GF-D8 (cell line): ENCODE measurements at regions not wholly inside any gene's neighbourhood (a gene's known extent, or its start where the extent isn't known, plus 50 kb on each side); places are given as distances from the start of the nearest gene placed in this dataset.
"Not testable (repeated sequence)": the region's sequence is repeated elsewhere in the genome, so short reads cannot be mapped to it uniquely, and the experiment has no call there.

Experiments
- DNase-seq: peaks from one replicate; lab custom pipeline; 2025; lab: John Stamatoyannopoulos, UW

- DNase-seq, result no peak
Observed at GRCh38 chr7:138369797-138370196, 90.3 kb upstream of the TRIM24 start.

DNA sequence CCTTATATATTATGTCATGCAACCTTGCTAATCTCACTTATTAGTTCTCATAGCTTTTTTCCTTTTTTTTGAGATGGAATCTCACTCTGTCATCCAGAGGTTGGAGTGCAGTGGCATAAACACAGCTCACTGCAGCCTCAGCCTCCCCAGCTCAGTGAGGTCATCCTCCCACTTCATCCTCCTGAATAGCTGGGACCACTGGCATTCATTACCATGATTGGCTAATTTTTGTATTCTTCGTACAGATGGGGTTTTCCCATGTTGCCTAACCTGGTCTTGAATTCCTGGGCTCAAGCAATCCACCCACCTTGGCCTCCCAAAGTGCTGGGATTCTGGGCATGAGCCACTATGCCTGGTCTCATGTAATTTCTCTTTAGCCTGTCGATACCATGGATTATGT is 89.1 kb upstream of the TRIM24 start:
- DNase-seq, result no peak

- no peak for DNase-seq
Observed at GRCh38 chr7:138374119-138374693, 85.9 kb upstream of the TRIM24 start.

- no peak for DNase-seq
Observed at GRCh38 chr7:138377306-138377705, 82.8 kb upstream of the TRIM24 start.

- DNase-seq, result no peak
Observed at GRCh38 chr7:138378741-138379559, 81.1 kb upstream of the TRIM24 start.

DNA sequence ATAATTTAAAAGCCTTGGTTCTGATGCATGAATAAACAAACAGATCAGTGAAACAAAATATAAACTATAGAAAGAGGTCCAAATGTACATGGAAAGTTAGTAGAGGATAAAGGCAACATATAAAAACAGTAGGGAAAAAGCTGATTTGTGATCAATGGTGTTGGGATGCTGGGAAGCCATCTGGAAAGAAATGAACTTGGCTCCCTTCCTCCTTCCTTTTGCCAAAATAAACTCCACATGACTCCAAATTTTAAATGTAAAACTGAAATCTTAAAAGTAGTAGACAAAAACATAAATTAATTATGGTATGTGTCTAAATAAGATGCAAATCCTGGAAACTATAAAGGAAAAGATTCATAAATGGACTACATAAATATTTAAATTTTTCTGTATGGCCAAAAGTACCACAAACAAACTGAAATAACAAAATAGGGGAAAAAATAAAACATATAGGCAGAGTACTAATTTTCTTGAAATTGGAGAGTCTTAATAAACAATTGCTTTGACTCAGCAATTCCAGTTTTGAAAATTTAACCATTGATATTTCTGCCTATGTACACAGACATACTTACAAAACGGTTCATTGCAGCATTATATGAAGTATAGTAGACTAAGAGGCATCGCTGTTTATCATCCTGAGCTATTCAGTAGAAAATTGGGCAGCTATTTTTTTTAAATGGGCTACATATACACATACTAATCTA is 77.0 kb upstream of the TRIM24 start:
- no peak for DNase-seq

DNA sequence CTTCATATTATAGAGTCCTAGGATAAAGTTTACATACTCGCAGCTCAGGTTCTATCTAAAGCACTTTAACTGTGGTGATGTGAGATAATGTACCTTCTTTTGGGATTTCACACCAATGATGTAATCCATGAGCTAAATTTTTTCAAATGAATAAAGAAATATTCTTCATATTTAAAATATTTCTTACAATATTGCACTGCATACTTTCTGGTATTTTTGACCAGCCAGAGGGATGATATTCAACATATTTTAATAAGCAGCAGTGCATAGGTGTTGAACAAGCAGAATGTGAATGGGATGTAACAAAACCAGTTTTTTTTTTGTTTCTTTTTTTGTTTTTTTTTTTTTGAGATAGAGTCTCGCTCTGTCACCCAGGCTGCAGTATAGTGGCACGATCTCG is 73.2 kb upstream of the TRIM24 start:
- no peak for DNase-seq

DNA sequence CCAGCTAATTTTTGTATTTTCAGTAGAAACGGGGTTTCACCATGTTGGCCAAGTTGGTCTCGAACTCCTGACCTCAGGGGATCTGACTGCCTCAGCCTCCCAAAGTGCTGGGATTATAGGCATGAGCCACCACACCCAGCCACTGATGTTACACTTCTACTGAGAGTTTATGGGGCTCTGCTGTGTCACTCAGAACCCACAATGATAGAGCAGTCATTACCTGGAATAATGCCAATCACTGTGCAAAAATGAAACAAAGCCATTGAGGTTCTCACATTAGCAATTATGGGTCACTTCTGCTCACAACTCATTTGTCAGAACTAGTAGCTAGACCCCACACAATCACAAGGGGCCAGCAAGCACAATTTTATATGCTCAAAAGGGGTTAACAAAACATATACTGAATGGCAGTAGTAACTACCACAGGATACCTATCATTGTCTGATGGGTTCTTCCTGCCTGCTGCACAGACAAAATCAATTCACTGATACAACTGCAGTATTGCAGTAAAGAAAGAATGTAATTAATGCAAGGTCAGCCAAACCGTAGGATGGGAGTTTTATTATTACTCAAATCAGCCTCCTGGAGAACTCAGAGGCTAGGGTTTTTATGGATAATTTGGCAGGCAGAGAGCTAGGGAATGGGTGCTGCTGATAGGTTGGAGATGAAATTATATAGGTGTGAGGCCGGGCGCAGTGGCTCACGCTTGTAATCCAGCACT is 72.1 kb upstream of the TRIM24 start:
- DNase-seq, result no peak

GRCh38 chr7:138388673-138389491 is 71.2 kb upstream of the TRIM24 start:
- no peak for DNase-seq

GRCh38 chr7:138395763-138396162 is 64.3 kb upstream of the TRIM24 start:
- no peak for DNase-seq

- no peak for DNase-seq
Observed at GRCh38 chr7:138396251-138397070, 63.6 kb upstream of the TRIM24 start.

GRCh38 chr7:138397071-138397433 is 63.0 kb upstream of the TRIM24 start:
- not testable (repeated sequence) for DNase-seq

GRCh38 chr7:138398857-138399256 is 61.2 kb upstream of the TRIM24 start:
- no peak for DNase-seq

DNA sequence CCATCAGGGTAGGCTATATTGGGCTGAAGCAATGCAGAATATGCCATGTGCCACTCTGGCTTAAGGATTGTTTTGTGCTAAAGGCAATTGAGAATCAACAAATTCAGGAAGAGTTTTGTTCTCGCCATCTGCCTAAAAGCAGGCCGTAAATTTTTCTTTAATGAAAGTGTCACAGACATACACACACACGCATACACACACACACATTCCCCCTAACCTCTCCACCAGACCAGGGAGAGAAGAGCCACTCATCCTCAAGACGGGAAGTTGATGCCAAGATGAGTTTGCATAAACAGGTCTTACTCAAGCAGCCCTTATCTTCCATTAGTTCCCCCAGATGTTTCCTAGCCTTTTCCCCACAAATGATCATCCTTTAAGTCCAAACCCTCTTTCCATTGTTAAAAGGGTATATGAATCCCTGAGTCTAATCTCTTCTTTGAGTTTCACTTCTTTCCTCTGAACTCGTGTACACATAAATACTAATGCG is 59.6 kb upstream of the TRIM24 start:
- DNase-seq, result peak; percentile 89

GRCh38 chr7:138402749-138403148 is 57.3 kb upstream of the TRIM24 start:
- DNase-seq, result no peak

DNA sequence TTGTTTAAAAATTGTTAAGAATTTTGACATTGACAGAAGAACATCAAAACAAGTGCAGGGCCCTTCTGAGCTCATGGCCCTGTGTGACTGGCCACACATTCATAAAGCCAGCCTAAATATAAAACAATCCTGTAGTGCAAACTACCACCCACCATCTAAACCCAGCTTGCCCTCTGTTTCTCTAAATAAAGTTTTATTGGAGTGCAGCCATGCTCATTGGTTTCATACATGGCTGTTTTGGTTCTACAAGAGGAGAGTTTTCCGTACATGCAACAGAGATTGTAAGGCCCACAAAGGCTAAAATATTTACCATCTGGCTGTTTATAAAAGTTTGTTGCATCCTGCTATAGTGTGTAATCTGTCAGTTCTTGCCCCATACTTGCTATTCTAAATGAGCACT is 54.6 kb upstream of the TRIM24 start:
- no peak for DNase-seq

GRCh38 chr7:138407792-138408191 is 52.3 kb upstream of the TRIM24 start:
- no peak for DNase-seq
